PFSK-1 (cell line): ENCODE measurements at regions not wholly inside any gene's neighbourhood (a gene's known extent, or its start where the extent isn't known, plus 50 kb on each side); places are given as distances from the start of the nearest gene placed in this dataset.

Source experiments
- FOXP2 ChIP-seq: optimal IDR thresholded peaks from 2 replicates; pipeline ENCODE3; 2011; ENCODE audit warnings: borderline replicate concordance, control low read depth, inconsistent platforms; ENCODE audit not compliant: insufficient read depth; ENCODE audit errors: extremely low read length, extremely low read depth
- POLR2AphosphoS5 ChIP-seq: IDR thresholded peaks from 2 replicates; pipeline ENCODE4 v1.6.1; 2012; ENCODE audit warnings: low read depth, mild to moderate bottlenecking, control low read depth, low read length, moderate library complexity
- REST ChIP-seq, 2 experiments: IDR thresholded peaks; 2 replicates each; pipeline versions ENCODE4 v1.6.1 to v1.8.0; 2011 to 2012; ENCODE audit warnings: low read depth in 2 of 2, low read length in 2 of 2, control low read depth in 1 of 2, inconsistent platforms in 1 of 2, mild to moderate bottlenecking in 1 of 2, moderate library complexity in 1 of 2; ENCODE audit not compliant: insufficient read depth in 1 of 2
- SIN3A ChIP-seq: IDR thresholded peaks from 2 replicates; pipeline ENCODE4 v1.6.1; 2012; ENCODE audit warnings: mild to moderate bottlenecking, low read length, moderate library complexity, borderline replicate concordance; ENCODE audit not compliant: insufficient read depth
- TAF1 ChIP-seq: IDR thresholded peaks from 2 replicates; pipeline ENCODE4 v1.6.1; 2012; ENCODE audit warnings: low read length, control low read depth, borderline replicate concordance; ENCODE audit not compliant: insufficient read depth

GRCh38 chrY:26638063-26638462 is 1016.1 kb downstream of the CDY1 start:
- TF ChIP-seq TAF1 (no peak), POLR2AphosphoS5 (no peak), FOXP2 (no peak), REST (IDR thresholded peaks at IDR 0.05; ENCODE audit: insufficient read depth in 1 of 2, low read depth in 2 of 2, low read length in 2 of 2) (no peak), SIN3A (no peak)

DNA sequence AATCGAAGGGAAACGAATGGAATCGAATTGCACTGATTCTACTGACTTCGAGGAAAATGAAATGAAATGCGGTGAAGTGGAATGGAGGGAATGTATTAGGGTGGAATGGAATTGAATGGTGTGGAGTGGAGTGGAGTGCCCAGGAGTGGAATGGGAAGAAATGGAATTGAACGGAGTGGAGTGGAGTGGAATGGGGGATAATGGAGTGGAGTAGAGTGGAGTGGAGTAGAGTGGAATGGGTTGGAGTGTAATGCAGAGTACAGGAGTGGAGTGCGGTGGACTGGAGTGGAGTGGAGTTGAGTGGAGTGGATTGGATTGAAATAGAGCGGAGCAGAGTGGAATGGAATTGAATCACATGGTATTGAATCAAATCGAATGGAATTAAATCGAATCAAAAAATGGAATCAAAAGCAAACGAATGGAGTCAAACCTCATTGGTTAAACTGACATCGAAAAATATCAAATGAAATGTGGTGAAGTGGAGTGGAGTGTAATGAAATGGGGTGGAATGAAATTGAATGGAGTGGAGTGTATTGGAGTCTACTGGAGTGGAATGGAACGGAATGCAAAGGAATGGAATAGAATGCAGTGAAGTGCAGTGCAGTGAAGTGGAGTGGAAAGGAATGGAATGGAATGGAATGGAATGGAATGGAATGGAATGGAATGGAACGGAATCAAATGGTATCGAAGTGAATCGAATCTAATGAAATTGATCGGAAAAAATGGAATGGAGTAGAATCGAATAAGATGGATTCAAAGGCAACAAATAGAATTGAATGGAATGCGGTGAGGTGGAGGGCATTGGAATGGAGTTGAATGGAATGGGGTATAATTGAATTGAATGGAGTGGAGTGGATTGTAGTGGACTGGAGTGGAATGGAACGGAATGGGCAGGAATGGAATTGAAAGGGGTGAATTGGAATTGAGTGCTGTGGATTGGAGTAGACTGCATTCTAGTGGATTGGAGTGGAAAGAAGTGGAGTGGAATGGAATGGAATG is 1049.3 kb downstream of the CDY1 start:
- TF ChIP-seq SIN3A: 0 out of 2 replicates have a peak, but pooled peaks have one; percentile 9
